ENCODE measurements at regions not wholly inside any gene's neighbourhood (a gene's known extent, or its start where the extent isn't known, plus 50 kb on each side); places are given as distances from the start of the nearest gene placed in this dataset.
"Not testable (repeated sequence)": the region's sequence is repeated elsewhere in the genome, so short reads cannot be mapped to it uniquely, and the experiment has no call there.

DNA sequence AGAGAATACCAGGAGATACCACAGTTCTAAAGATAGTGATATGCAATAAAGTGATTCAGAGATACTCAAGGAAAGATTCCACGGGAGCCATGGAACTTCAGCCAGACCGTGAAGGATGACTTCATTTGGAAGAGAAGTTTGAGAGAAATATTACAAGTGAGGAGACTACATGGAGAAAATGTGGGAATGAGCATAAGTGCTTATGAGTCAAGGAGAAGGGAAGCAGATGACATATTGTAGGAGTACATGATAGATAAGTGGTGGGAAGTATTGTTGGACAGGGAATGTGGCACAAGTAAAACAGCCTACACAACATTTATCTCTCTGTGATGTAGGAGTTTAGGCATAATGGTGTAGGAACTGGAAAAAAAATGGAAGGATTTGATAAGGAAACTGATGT lies 122.1 kb upstream of the FBXL17 start:
- H3K27ac ChIP-seq = no peak overlapping the region
- TF ChIP-seq, protein P1, sequence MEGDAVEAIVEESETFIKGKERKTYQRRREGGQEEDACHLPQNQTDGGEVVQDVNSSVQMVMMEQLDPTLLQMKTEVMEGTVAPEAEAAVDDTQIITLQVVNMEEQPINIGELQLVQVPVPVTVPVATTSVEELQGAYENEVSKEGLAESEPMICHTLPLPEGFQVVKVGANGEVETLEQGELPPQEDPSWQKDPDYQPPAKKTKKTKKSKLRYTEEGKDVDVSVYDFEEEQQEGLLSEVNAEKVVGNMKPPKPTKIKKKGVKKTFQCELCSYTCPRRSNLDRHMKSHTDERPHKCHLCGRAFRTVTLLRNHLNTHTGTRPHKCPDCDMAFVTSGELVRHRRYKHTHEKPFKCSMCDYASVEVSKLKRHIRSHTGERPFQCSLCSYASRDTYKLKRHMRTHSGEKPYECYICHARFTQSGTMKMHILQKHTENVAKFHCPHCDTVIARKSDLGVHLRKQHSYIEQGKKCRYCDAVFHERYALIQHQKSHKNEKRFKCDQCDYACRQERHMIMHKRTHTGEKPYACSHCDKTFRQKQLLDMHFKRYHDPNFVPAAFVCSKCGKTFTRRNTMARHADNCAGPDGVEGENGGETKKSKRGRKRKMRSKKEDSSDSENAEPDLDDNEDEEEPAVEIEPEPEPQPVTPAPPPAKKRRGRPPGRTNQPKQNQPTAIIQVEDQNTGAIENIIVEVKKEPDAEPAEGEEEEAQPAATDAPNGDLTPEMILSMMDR (IDR thresholded peaks at IDR 0.05) = no peak
- TF ChIP-seq ZFX (IDR thresholded peaks at IDR 0.05; ENCODE audit: borderline replicate concordance) = no peak

DNA sequence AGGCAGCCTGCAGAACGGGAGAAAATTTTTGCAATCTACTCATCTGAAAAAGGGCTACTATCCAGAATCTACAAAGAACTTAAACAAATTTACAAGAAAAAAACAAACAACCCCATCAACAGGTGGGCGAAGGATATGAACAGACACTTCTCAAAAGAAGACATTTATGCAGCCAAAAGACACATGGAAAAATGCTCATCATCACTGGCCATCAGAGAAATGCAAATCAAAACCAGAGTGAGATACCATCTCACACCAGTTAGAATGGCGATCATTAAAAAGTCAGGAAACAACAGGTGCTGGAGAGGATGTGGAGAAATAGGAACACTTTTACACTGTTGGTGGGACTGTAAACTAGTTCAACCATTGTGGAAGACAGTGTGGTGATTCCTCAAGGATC lies 113.7 kb upstream of the FBXL17 start:
- not testable (repeated sequence) for H3K27ac ChIP-seq

DNA sequence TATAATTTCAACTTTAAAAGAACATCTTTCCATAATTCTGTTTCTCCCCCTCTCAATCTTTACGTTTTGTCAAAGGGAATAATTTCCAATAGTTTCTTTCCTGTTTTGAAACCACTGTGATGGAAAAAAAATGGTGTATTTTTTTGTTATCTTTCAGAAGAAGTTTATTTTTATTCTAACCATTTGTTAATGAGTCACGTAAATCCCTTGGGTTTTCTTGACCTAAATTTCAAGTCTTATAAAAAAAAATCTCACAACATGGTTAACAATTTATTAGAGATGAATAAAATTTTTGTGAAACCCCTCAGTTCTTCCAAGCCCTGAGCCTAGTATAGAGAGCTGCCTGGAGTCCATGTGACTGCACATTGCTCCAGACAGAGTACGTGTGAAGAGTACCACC lies 106.1 kb upstream of the FBXL17 start:
- TF ChIP-seq ZFX (IDR thresholded peaks at IDR 0.05; ENCODE audit: borderline replicate concordance) = no peak
- TF ChIP-seq, protein P1 (IDR thresholded peaks at IDR 0.05) = no peak
- no peak overlapping the region for H3K27ac ChIP-seq

DNA sequence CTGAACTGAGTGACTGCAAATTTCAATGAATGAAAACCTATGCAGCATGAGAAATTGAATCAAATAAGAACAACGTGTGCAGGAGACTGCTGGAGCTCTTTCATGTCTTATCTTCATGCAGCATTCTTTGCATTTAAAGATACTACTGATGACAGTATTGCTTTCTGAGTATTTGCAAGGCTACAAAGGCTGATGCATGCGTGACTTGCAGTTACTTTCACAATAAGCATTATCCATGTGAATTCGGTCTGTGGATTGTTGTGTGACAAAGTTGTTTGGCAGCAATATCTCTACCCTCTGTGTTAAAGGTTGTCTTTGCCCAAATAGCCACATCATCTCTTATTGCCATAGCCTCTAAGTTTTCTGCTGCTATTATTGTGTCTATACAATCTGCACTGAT lies 102.1 kb upstream of the FBXL17 start:
- H3K27ac ChIP-seq = no peak overlapping the region
- TF ChIP-seq, protein P1 (IDR thresholded peaks at IDR 0.05) = no peak
- TF ChIP-seq ZFX (IDR thresholded peaks at IDR 0.05; ENCODE audit: borderline replicate concordance) = no peak

DNA sequence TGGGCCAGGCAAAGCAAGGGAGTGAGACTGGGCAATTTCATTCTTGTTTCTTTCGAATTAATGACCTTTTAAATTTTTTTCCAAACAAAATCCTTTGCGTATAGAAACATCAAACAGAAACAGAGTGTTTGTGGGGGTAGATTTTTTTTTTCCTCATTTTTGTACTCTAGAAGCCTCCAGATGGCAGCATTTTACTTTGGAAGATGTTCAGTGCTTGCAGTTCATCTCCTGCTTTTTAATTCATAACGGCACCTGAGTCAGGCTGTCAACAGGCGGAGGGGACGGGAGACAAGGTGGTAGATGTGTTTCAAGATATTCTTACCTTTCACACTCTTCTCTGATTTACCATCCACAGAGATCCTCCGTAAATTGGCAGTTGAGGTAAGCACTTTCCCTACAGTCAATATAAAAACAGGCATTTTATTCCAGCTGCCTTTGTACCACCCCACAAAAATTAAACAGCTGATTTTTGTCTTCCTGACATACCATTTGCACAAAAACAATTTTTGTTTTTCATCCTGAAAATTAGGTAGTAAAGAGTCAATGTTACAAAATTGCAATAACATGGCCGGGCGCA lies 99.5 kb upstream of the FBXL17 start:
- TF ChIP-seq, protein P1 (IDR thresholded peaks at IDR 0.05) = peak; percentile 68
- TF ChIP-seq ZFX (IDR thresholded peaks at IDR 0.05; ENCODE audit: borderline replicate concordance) = no peak
- H3K27ac ChIP-seq = no peak overlapping the region

DNA sequence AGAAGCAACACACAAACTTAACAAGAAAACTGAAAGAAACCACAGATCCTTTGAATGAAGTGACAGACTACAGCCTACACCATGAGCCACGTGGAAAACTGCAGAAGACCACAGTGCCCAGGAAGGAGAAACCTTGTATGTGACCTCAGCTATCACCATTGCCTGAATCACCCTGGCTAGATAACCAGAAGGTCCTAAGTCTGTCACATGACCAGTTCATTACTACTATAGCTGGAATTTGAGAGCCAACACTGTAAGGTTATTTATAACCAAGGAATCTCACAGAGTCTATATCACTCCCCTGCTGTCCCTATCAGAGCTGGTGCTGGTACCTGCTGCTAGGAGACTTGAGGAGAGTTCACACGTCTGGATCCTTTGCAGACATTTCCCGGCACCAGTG lies 90.3 kb upstream of the FBXL17 start:
- TF ChIP-seq, protein P1 (IDR thresholded peaks at IDR 0.05) = no peak
- TF ChIP-seq ZFX (IDR thresholded peaks at IDR 0.05; ENCODE audit: borderline replicate concordance) = no peak
- H3K27ac ChIP-seq = no peak overlapping the region

DNA sequence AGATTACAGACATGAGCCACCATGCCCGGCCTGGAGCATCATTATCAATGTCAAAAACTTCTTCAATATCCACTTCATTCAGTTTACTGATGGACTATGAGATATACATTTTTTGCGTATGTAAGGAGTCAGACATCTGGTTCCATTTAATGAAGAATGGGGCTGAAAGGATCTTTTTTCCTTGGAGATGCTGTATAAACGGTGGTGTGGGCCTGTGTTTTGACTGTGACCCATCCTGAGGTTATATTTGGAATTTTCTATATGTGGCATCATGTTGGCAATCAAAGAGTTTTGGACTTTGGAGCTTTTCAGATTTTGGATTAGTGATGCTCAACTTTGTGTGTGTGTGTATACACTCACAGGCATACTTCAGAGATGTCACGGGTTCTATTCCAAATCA lies 85.7 kb upstream of the FBXL17 start:
- H3K27ac ChIP-seq = no peak overlapping the region
- TF ChIP-seq ZFX (IDR thresholded peaks at IDR 0.05; ENCODE audit: borderline replicate concordance) = no peak
- TF ChIP-seq, protein P1 (IDR thresholded peaks at IDR 0.05) = no peak

All from 22Rv1 (cell line).